ENCODE measurements at regions not wholly inside any gene's neighbourhood (a gene's known extent, or its start where the extent isn't known, plus 50 kb on each side); places are given as distances from the start of the nearest gene placed in this dataset.

- dilution Hi-C loops (cut with MboI; ENCODE audit: extremely low pct_ligation_motif_present, low sequenced_read_pairs) = no loop called here
Observed at GRCh38 chr6:143594647-143595046, 83.1 kb upstream of the PHACTR2 start.

GRCh38 chr6:143592335-143592734 lies 80.8 kb upstream of the FUCA2 start:
- Histone ChIP-seq H3K9me1 (ENCODE audit: control insufficient read depth, extremely low read depth, insufficient read depth, low read length) (no peaks in the 10 kb centered on the region), H2AFZ (ENCODE audit: control insufficient read depth, low read length) (no peak overlapping the region), H3K27ac (ENCODE audit: control insufficient read depth, insufficient read depth, low read length) (no peak overlapping the region), H3K27me3 (ENCODE audit: control insufficient read depth, extremely low read depth, insufficient read depth, low read length) (no peaks in the 10 kb centered on the region), H4K20me1 (ENCODE audit: control insufficient read depth, extremely low read depth, insufficient read depth, low read length) (no peaks in the 10 kb centered on the region), H3K4me3 (ENCODE audit: control insufficient read depth in 2 of 3, extremely low read depth in 1 of 3, insufficient read depth in 2 of 3, low read depth in 1 of 3, low read length in 3 of 3) (no peak overlapping the region), H3K79me2 (ENCODE audit: control insufficient read depth, insufficient read depth, low read length) (no peaks in the 10 kb centered on the region), H3K36me3 (ENCODE audit: control insufficient read depth in 2 of 2, extremely low read depth in 1 of 2, insufficient read depth in 2 of 2, low read length in 2 of 2) (no peaks in the 10 kb centered on the region), H3K9ac (ENCODE audit: control insufficient read depth, extremely low read depth, insufficient read depth, low read length) (no peak overlapping the region), H3K4me1 (ENCODE audit: control insufficient read depth, extremely low read depth, insufficient read depth, low read length) (no peaks in the 10 kb centered on the region), H3K9me3 (ENCODE audit: control insufficient read depth, low read depth, low read length) (no peaks in the 10 kb centered on the region), H3K4me2 (ENCODE audit: control insufficient read depth, extremely low read depth, insufficient read depth, low read depth, low read length) (no peak overlapping the region)
- TF ChIP-seq CTCF (optimal IDR thresholded peaks at IDR 0.05 in 1 of 3, IDR thresholded peaks at IDR 0.05 in 1 of 3, conservative IDR thresholded peaks at IDR 0.05 in 1 of 3; ENCODE audit: extremely low read depth in 1 of 3, insufficient read depth in 2 of 3, low read length in 3 of 3) (peak; percentile 44 to 53 (median 49)), EZH2 (IDR thresholded peaks at IDR 0.05; ENCODE audit: low read length) (no peak)
- FAIRE-seq (no peak), DNase-seq (ENCODE audit: low read depth, low spot score) (no peak)
- dilution Hi-C loops (cut with MboI; ENCODE audit: extremely low pct_ligation_motif_present, low sequenced_read_pairs) = no loop called here

More at GRCh38 chr6:143594647-143595046, 83.1 kb upstream of the PHACTR2 start:
- no peak overlapping the region for H3K9ac ChIP-seq (ENCODE audit: control insufficient read depth, extremely low read depth, insufficient read depth, low read length)
- no peaks in the 10 kb centered on the region for H3K9me3 ChIP-seq (ENCODE audit: control insufficient read depth, low read depth, low read length)
- H3K36me3 ChIP-seq (ENCODE audit: control insufficient read depth in 2 of 2, extremely low read depth in 1 of 2, insufficient read depth in 2 of 2, low read length in 2 of 2) = no peaks in the 10 kb centered on the region
- TF ChIP-seq CTCF (optimal IDR thresholded peaks at IDR 0.05 in 1 of 3, IDR thresholded peaks at IDR 0.05 in 1 of 3, conservative IDR thresholded peaks at IDR 0.05 in 1 of 3; ENCODE audit: extremely low read depth in 1 of 3, insufficient read depth in 2 of 3, low read length in 3 of 3) = no peak
- no peak for TF ChIP-seq EZH2 (IDR thresholded peaks at IDR 0.05; ENCODE audit: low read length)
- H3K4me3 ChIP-seq (ENCODE audit: control insufficient read depth in 2 of 3, extremely low read depth in 1 of 3, insufficient read depth in 2 of 3, low read depth in 1 of 3, low read length in 3 of 3) = no peak overlapping the region
- H3K9me1 ChIP-seq (ENCODE audit: control insufficient read depth, extremely low read depth, insufficient read depth, low read length) = no peaks in the 10 kb centered on the region
- H3K27me3 ChIP-seq (ENCODE audit: control insufficient read depth, extremely low read depth, insufficient read depth, low read length) = no peaks in the 10 kb centered on the region
- H2AFZ ChIP-seq (ENCODE audit: control insufficient read depth, low read length) = no peak overlapping the region
- FAIRE-seq (no peak), DNase-seq (ENCODE audit: low read depth, low spot score) (no peak)
- no peaks in the 10 kb centered on the region for H4K20me1 ChIP-seq (ENCODE audit: control insufficient read depth, extremely low read depth, insufficient read depth, low read length)
- H3K4me1 ChIP-seq (ENCODE audit: control insufficient read depth, extremely low read depth, insufficient read depth, low read length) = no peaks in the 10 kb centered on the region
- H3K27ac ChIP-seq (ENCODE audit: control insufficient read depth, insufficient read depth, low read length) = no peak overlapping the region
- no peaks in the 10 kb centered on the region for H3K79me2 ChIP-seq (ENCODE audit: control insufficient read depth, insufficient read depth, low read length)
- H3K4me2 ChIP-seq (ENCODE audit: control insufficient read depth, extremely low read depth, insufficient read depth, low read depth, low read length) = no peak overlapping the region

Data from keratinocyte (primary cell).